Neural progenitor cell (in vitro differentiated cells): ENCODE measurements at regions not wholly inside any gene's neighbourhood (a gene's known extent, or its start where the extent isn't known, plus 50 kb on each side); places are given as distances from the start of the nearest gene placed in this dataset.

ENCODE experiments used
- DNase-seq: peaks from one replicate; pipeline ENCODE4 v3.0.0-alpha.2; 2016; ENCODE audit warnings: low spot score
- H2AFZ ChIP-seq: fragments of 200-600 bp; sonication (generic); replicated peaks from 2 replicates; pipeline ENCODE4 v1.6.1; 2016; ENCODE audit warnings: antibody characterized with exemption
- H3F3A ChIP-seq: fragments of 200-600 bp; sonication (generic); 2 replicates; pipeline ENCODE4 v1.6.1; 2016; ENCODE audit warnings: antibody characterized with exemption, low read depth
- H3K27ac ChIP-seq: fragments of 200-600 bp; sonication (generic); 2 replicates; pipeline ENCODE4 v1.5.1; 2016; ENCODE audit warnings: mild to moderate bottlenecking
- H3K27me3 ChIP-seq: fragments of 200-600 bp; sonication (generic); 2 replicates; pipeline ENCODE4 v1.6.1; 2016; ENCODE audit warnings: mild to moderate bottlenecking, moderate library complexity
- H3K36me3 ChIP-seq: fragments of 200-600 bp; sonication (generic); 2 replicates; pipeline ENCODE4 v1.5.1; 2016
- H3K4me1 ChIP-seq: fragments of 200-600 bp; sonication (generic); 2 replicates; pipeline ENCODE4 v1.6.1; 2016; ENCODE audit warnings: mixed run types
- H3K4me2 ChIP-seq: fragments of 200-600 bp; sonication (generic); 2 replicates; pipeline ENCODE4 v1.6.1; 2016
- H3K4me3 ChIP-seq: fragments of 200-600 bp; sonication (generic); 2 replicates; pipeline ENCODE4 v1.5.1; 2016
- H3K79me2 ChIP-seq: fragments of 200-600 bp; sonication (generic); 2 replicates; pipeline ENCODE4 v1.6.1; 2016; ENCODE audit warnings: low read depth
- H3K9ac ChIP-seq: fragments of 200-600 bp; sonication (generic); 2 replicates; pipeline ENCODE4 v1.6.1; 2016
- H3K9me3 ChIP-seq: fragments of 200-600 bp; sonication (generic); 2 replicates; pipeline ENCODE4 v1.5.1; 2016; ENCODE audit warnings: low read depth
- H4K20me1 ChIP-seq: fragments of 200-600 bp; sonication (generic); 2 replicates; pipeline ENCODE4 v1.6.1; 2016; ENCODE audit warnings: low read depth
- H3K27ac Mint-ChIP-seq: 3 replicates; pipeline ENCODE4 v1.8.0; 2021; ENCODE audit warnings: mixed read lengths
- H3K27me3 Mint-ChIP-seq: 2 replicates; pipeline ENCODE4 v1.8.0; 2022; ENCODE audit warnings: low read depth, mild to moderate bottlenecking, inconsistent platforms, moderate library complexity, mixed read lengths; ENCODE audit not compliant: insufficient read depth
- H3K36me3 Mint-ChIP-seq: 3 replicates; pipeline ENCODE4 v1.8.0; 2021; ENCODE audit warnings: mixed read lengths
- H3K4me1 Mint-ChIP-seq: 3 replicates; pipeline ENCODE4 v1.8.0; 2021; ENCODE audit warnings: mixed read lengths
- H3K4me3 Mint-ChIP-seq: 3 replicates; pipeline ENCODE4 v1.8.0; 2021; ENCODE audit warnings: mild to moderate bottlenecking, moderate library complexity, mixed read lengths
- H3K9me3 Mint-ChIP-seq: 3 replicates; pipeline ENCODE4 v1.8.0; 2020; ENCODE audit warnings: mixed read lengths
- CTCF ChIP-seq: fragments of 200-600 bp; sonication (generic); IDR thresholded peaks from 2 replicates; pipeline ENCODE4 v1.5.1; 2017; ENCODE audit warnings: antibody characterized with exemption, mild to moderate bottlenecking
- EZH2 ChIP-seq: fragments of 200-600 bp; sonication (generic); IDR thresholded peaks from 2 replicates; pipeline ENCODE4 v1.6.1; 2017; ENCODE audit warnings: antibody characterized with exemption, mild to moderate bottlenecking, moderate library complexity
- EZH2phosphoT487 ChIP-seq: fragments of 200-600 bp; sonication (generic); IDR thresholded peaks from 2 replicates; pipeline ENCODE4 v1.6.1; 2017; ENCODE audit warnings: antibody characterized with exemption

GRCh38 chr14:104302794-104303405, 164.5 kb downstream of the KIF26A start:
- H3K4me1 ChIP-seq: no peaks in the 10 kb centered on the region
- no peaks in the 10 kb centered on the region for H3F3A ChIP-seq
- Mint-ChIP-seq H3K27ac (peak overlapping the region; percentile 76), H3K4me1 (peaks cover 15% of the 10 kb centered on the region), H3K27me3 (peaks cover 7% of the 10 kb centered on the region), H3K36me3 (no peaks in the 10 kb centered on the region), H3K9me3 (no peaks in the 10 kb centered on the region), H3K4me3 (no peak overlapping the region)
- H3K4me3 ChIP-seq: no peak overlapping the region
- DNase-seq: no peak
- H3K9ac ChIP-seq: no peak overlapping the region
- no peaks in the 10 kb centered on the region for H3K27me3 ChIP-seq
- H3K36me3 ChIP-seq: no peaks in the 10 kb centered on the region
- TF ChIP-seq EZH2: no peak
- no peak for TF ChIP-seq EZH2phosphoT487
- TF ChIP-seq CTCF: no peak
- no peak overlapping the region for H3K27ac ChIP-seq
- H3K79me2 ChIP-seq: no peaks in the 10 kb centered on the region
- H3K9me3 ChIP-seq: no peaks in the 10 kb centered on the region
- no peak overlapping the region for H2AFZ ChIP-seq
- H4K20me1 ChIP-seq: no peaks in the 10 kb centered on the region
- H3K4me2 ChIP-seq: no peak overlapping the region

GRCh38 chr14:104303705-104304425, 165.5 kb downstream of the KIF26A start:
- Histone ChIP-seq H3K36me3 (no peaks in the 10 kb centered on the region), H3K9me3 (no peaks in the 10 kb centered on the region), H3K27ac (no peak overlapping the region), H3K79me2 (no peaks in the 10 kb centered on the region), H3K9ac (no peak overlapping the region), H3K27me3 (no peaks in the 10 kb centered on the region), H3F3A (no peaks in the 10 kb centered on the region), H3K4me3 (no peak overlapping the region), H4K20me1 (no peaks in the 10 kb centered on the region), H3K4me1 (no peaks in the 10 kb centered on the region), H3K4me2 (no peak overlapping the region), H2AFZ (no peak overlapping the region)
- Mint-ChIP-seq H3K36me3 (no peaks in the 10 kb centered on the region), H3K4me3 (no peak overlapping the region), H3K9me3 (no peaks in the 10 kb centered on the region), H3K4me1 (peaks cover 15% of the 10 kb centered on the region), H3K27ac (peak overlapping the region; percentile 91), H3K27me3 (peaks cover 9% of the 10 kb centered on the region)
- DNase-seq: no peak
- TF ChIP-seq CTCF: no peak
- TF ChIP-seq EZH2: no peak
- TF ChIP-seq EZH2phosphoT487: no peak

GRCh38 chr14:104304451-104305351, 166.3 kb downstream of the KIF26A start:
- H3K27me3 Mint-ChIP-seq: peaks cover 9% of the 10 kb centered on the region
- Histone ChIP-seq H3K36me3 (no peaks in the 10 kb centered on the region), H3K4me2 (no peak overlapping the region), H2AFZ (no peak overlapping the region), H4K20me1 (no peaks in the 10 kb centered on the region), H3K9me3 (no peaks in the 10 kb centered on the region), H3K9ac (no peak overlapping the region), H3K27ac (no peak overlapping the region), H3K4me1 (no peaks in the 10 kb centered on the region), H3K79me2 (no peaks in the 10 kb centered on the region), H3F3A (no peaks in the 10 kb centered on the region), H3K4me3 (no peak overlapping the region), H3K27me3 (no peaks in the 10 kb centered on the region)
- DNase-seq: no peak
- no peaks in the 10 kb centered on the region for H3K9me3 Mint-ChIP-seq
- no peak overlapping the region for H3K4me3 Mint-ChIP-seq
- peaks cover 15% of the 10 kb centered on the region for H3K4me1 Mint-ChIP-seq
- H3K27ac Mint-ChIP-seq: peak overlapping the region; percentile 94
- no peaks in the 10 kb centered on the region for H3K36me3 Mint-ChIP-seq
- TF ChIP-seq EZH2phosphoT487: no peak
- TF ChIP-seq CTCF: no peak
- no peak for TF ChIP-seq EZH2
